Activated B cell treated with CpG ODN at 0.5 μM for 24 hours (primary cell): ENCODE measurements at regions not wholly inside any gene's neighbourhood (a gene's known extent, or its start where the extent isn't known, plus 50 kb on each side); places are given as distances from the start of the nearest gene placed in this dataset.

Experiments
- ATAC-seq: fragments of 200-7000 bp; cut with Tn5 transposase; one replicate; pipeline ENCODE4 v1.10.0; 2021; ENCODE audit warnings: low read depth, mild to moderate bottlenecking, moderate library complexity
- CTCF ChIA-PET: fragments of 350-600 bp; sonication (Branson Sonifier 250); formaldehyde crosslinking; loops from one replicate; lab custom pipeline; 2021; ENCODE audit warnings: antibody characterized with exemption; lab: Charles Lee
- POLR2A ChIA-PET: fragments of 350-600 bp; sonication (Branson Sonifier 250); formaldehyde crosslinking; loops from one replicate; lab custom pipeline; 2021; ENCODE audit warnings: antibody characterized with exemption; lab: Charles Lee
- DNase-seq: peaks from one replicate; pipeline ENCODE4 v3.0.0; 2022
- H3K27ac Mint-ChIP-seq: one replicate; pipeline ENCODE4 v1.8.0; 2020; ENCODE audit warnings: mixed read lengths
- H3K27me3 Mint-ChIP-seq: one replicate; pipeline ENCODE4 v1.8.0; 2021; ENCODE audit warnings: mixed read lengths
- H3K36me3 Mint-ChIP-seq: one replicate; pipeline ENCODE4 v1.8.0; 2021; ENCODE audit warnings: low read depth, mixed read lengths
- H3K4me1 Mint-ChIP-seq: one replicate; pipeline ENCODE4 v1.8.0; 2021; ENCODE audit warnings: mixed read lengths
- H3K4me3 Mint-ChIP-seq: one replicate; pipeline ENCODE4 v1.8.0; 2020; ENCODE audit warnings: mild to moderate bottlenecking, mixed read lengths
- H3K9me3 Mint-ChIP-seq: one replicate; pipeline ENCODE4 v1.8.0; 2020; ENCODE audit warnings: mixed read lengths
- CTCF ChIP-seq: fragments of 200-600 bp; IDR thresholded peaks from one replicate; pipeline ENCODE4 v1.8.0; 2022; ENCODE audit warnings: antibody characterized with exemption, mild to moderate bottlenecking
- intact Hi-C: fragments of 100-400 bp; cut with micrococcal nuclease; formaldehyde crosslinking; loops from one replicate; pipeline ENCODE4 v1.15.1; 2024

GRCh38 chr2:18915227-18915626 lies 325.9 kb upstream of the NT5C1B start:
- CTCF ChIA-PET, result no interaction called here
- no peak for TF ChIP-seq CTCF

GRCh38 chr2:18913512-18913911 lies 324.1 kb upstream of the NT5C1B start:
- ChIA-PET CTCF (no interaction called here), POLR2A (no interaction called here)
- Mint-ChIP-seq H3K27me3 (no peaks in the 10 kb centered on the region), H3K4me3 (no peak overlapping the region), H3K9me3 (no peaks in the 10 kb centered on the region), H3K27ac (no peak overlapping the region), H3K4me1 (no peaks in the 10 kb centered on the region), H3K36me3 (no peaks in the 10 kb centered on the region)
- DNase-seq (no peak), ATAC-seq (no peak)
- no peak for TF ChIP-seq CTCF
- intact Hi-C loops, result no loop called here

More at GRCh38 chr2:18915227-18915626, 325.9 kb upstream of the NT5C1B start:
- Mint-ChIP-seq H3K4me3 (no peak overlapping the region), H3K9me3 (no peaks in the 10 kb centered on the region), H3K27ac (no peak overlapping the region), H3K36me3 (no peaks in the 10 kb centered on the region), H3K27me3 (no peaks in the 10 kb centered on the region), H3K4me1 (no peaks in the 10 kb centered on the region)
- intact Hi-C loops, result no loop called here
- POLR2A ChIA-PET, result no interaction called here
- DNase-seq (no peak), ATAC-seq (no peak)

- H3K36me3 Mint-ChIP-seq, result no peaks in the 10 kb centered on the region
- H3K27ac Mint-ChIP-seq, result no peak overlapping the region
Measured at GRCh38 chr2:18912225-18912888, 323.0 kb upstream of the NT5C1B start.

GRCh38 chr2:18911416-18911815 lies 322.0 kb upstream of the NT5C1B start:
- DNase-seq (no peak), ATAC-seq (no peak)
- CTCF ChIA-PET, result no interaction called here
- POLR2A ChIA-PET, result no interaction called here
- Mint-ChIP-seq H3K4me3 (no peak overlapping the region), H3K27me3 (peaks cover 6% of the 10 kb centered on the region), H3K36me3 (no peaks in the 10 kb centered on the region), H3K4me1 (no peaks in the 10 kb centered on the region), H3K9me3 (no peaks in the 10 kb centered on the region), H3K27ac (no peak overlapping the region)
- intact Hi-C loops, result no loop called here
- no peak for TF ChIP-seq CTCF

More at GRCh38 chr2:18912225-18912888, 323.0 kb upstream of the NT5C1B start:
- ChIA-PET CTCF (no interaction called here), POLR2A (no interaction called here)
- Mint-ChIP-seq H3K4me3 (no peak overlapping the region), H3K27me3 (peaks cover 3% of the 10 kb centered on the region), H3K4me1 (no peaks in the 10 kb centered on the region), H3K9me3 (no peaks in the 10 kb centered on the region)
- intact Hi-C loops, result no loop called here
- DNase-seq (no peak), ATAC-seq (no peak)
- TF ChIP-seq CTCF, result no peak

- CTCF ChIA-PET, result no interaction called here
- Mint-ChIP-seq H3K27me3 (peaks cover 9% of the 10 kb centered on the region), H3K36me3 (no peaks in the 10 kb centered on the region), H3K4me1 (no peaks in the 10 kb centered on the region), H3K27ac (no peak overlapping the region), H3K4me3 (no peak overlapping the region), H3K9me3 (peaks cover 2% of the 10 kb centered on the region)
- ATAC-seq (no peak), DNase-seq (no peak)
- no peak for TF ChIP-seq CTCF
- POLR2A ChIA-PET, result no interaction called here
- intact Hi-C loops, result no loop called here
Measured at GRCh38 chr2:18910843-18911242, 321.5 kb upstream of the NT5C1B start.
